T-helper 9 cell (primary cell): ENCODE measurements at regions not wholly inside any gene's neighbourhood (a gene's known extent, or its start where the extent isn't known, plus 50 kb on each side); places are given as distances from the start of the nearest gene placed in this dataset.
"Not testable (repeated sequence)": the region's sequence is repeated elsewhere in the genome, so short reads cannot be mapped to it uniquely, and the experiment has no call there.

Source experiments
- DNase-seq: peaks from one replicate; pipeline ENCODE4 v3.0.0-alpha.2; 2020

- DNase-seq, result no peak
Observed at GRCh38 chr4:177191586-177191985, 118.1 kb upstream of the NEIL3 start.

- no peak for DNase-seq
Observed at GRCh38 chr4:177191991-177192390, 117.7 kb upstream of the NEIL3 start.

GRCh38 chr4:177193024-177193715 is 116.5 kb upstream of the NEIL3 start:
- DNase-seq, result not testable (repeated sequence)

GRCh38 chr4:177194906-177195305 is 114.8 kb upstream of the NEIL3 start:
- DNase-seq, result no peak

- no peak for DNase-seq
Observed at GRCh38 chr4:177196615-177197014, 113.1 kb upstream of the NEIL3 start.

- no peak for DNase-seq
Observed at GRCh38 chr4:177201614-177202013, 108.1 kb upstream of the NEIL3 start.

- DNase-seq, result no peak
Observed at GRCh38 chr4:177204126-177204525, 105.5 kb upstream of the NEIL3 start.

GRCh38 chr4:177214935-177215334 is 94.7 kb upstream of the NEIL3 start:
- DNase-seq, result no peak

- no peak for DNase-seq
Observed at GRCh38 chr4:177220376-177220775, 89.3 kb upstream of the NEIL3 start.

GRCh38 chr4:177222781-177223180 is 86.9 kb upstream of the NEIL3 start:
- DNase-seq, result no peak

GRCh38 chr4:177225605-177226004 is 84.1 kb upstream of the NEIL3 start:
- no peak for DNase-seq

- no peak for DNase-seq
Observed at GRCh38 chr4:177227636-177228035, 82.0 kb upstream of the NEIL3 start.

- no peak for DNase-seq
Observed at GRCh38 chr4:177228599-177228998, 81.1 kb upstream of the NEIL3 start.

GRCh38 chr4:177229331-177229730 is 80.3 kb upstream of the NEIL3 start:
- no peak for DNase-seq

- no peak for DNase-seq
Observed at GRCh38 chr4:177232473-177232872, 77.2 kb upstream of the NEIL3 start.

- no peak for DNase-seq
Observed at GRCh38 chr4:177235026-177235425, 74.6 kb upstream of the NEIL3 start.

GRCh38 chr4:177236886-177237285 is 72.8 kb upstream of the NEIL3 start:
- no peak for DNase-seq

GRCh38 chr4:177237291-177237690 is 72.4 kb upstream of the NEIL3 start:
- DNase-seq, result no peak

- DNase-seq, result no peak
Observed at GRCh38 chr4:177239477-177239876, 70.2 kb upstream of the NEIL3 start.

GRCh38 chr4:177239878-177240277 is 69.8 kb upstream of the NEIL3 start:
- no peak for DNase-seq

- DNase-seq, result no peak
Observed at GRCh38 chr4:177242651-177243286, 66.9 kb upstream of the NEIL3 start.

GRCh38 chr4:177246641-177247584 is 62.8 kb upstream of the NEIL3 start:
- DNase-seq, result no peak

GRCh38 chr4:177250056-177250696 is 59.5 kb upstream of the NEIL3 start:
- DNase-seq, result peak; percentile 53
